ENCODE measurements at regions not wholly inside any gene's neighbourhood (a gene's known extent, or its start where the extent isn't known, plus 50 kb on each side); places are given as distances from the start of the nearest gene placed in this dataset.

- H3F3A ChIP-seq (ENCODE audit: insufficient read depth, low read length), result no peaks in the 10 kb centered on the region
- no peak overlapping the region for H3K4me3 ChIP-seq (ENCODE audit: low read depth, low read length, poor library complexity, severe bottlenecking)
Observed at GRCh38 chr3:182226995-182227394, 515.3 kb downstream of the SOX2 start.

GRCh38 chr3:182233405-182233804 is 521.7 kb downstream of the SOX2 start:
- Histone ChIP-seq H3K4me3 (ENCODE audit: low read depth, low read length, poor library complexity, severe bottlenecking) (no peak overlapping the region), H3K9ac (ENCODE audit: low read length) (no peak overlapping the region), H3F3A (ENCODE audit: insufficient read depth, low read length) (no peaks in the 10 kb centered on the region), H3K27ac (ENCODE audit: low read depth, low read length, poor library complexity, severe bottlenecking) (no peak overlapping the region), H3K36me3 (ENCODE audit: insufficient read depth, low read length) (no peaks in the 10 kb centered on the region), H3K9me3 (ENCODE audit: low read length) (no peaks in the 10 kb centered on the region), H3K4me2 (ENCODE audit: low read length) (no peak overlapping the region), H2AFZ (ENCODE audit: low read length) (no peak overlapping the region), H4K20me1 (ENCODE audit: insufficient read depth, low read length) (no peaks in the 10 kb centered on the region), H3K4me1 (ENCODE audit: insufficient read depth, low read length, severe bottlenecking) (no peaks in the 10 kb centered on the region), H3K27me3 (ENCODE audit: insufficient read depth, low read length) (no peaks in the 10 kb centered on the region), H3K79me2 (ENCODE audit: insufficient read depth, low read length) (no peaks in the 10 kb centered on the region), H3K9me2 (ENCODE audit: low read depth, low read length) (no peaks in the 10 kb centered on the region)
- no peak for TF ChIP-seq CTCF (IDR thresholded peaks at IDR 0.05; ENCODE audit: low read length)
- TF ChIP-seq EZH2 (IDR thresholded peaks at IDR 0.05; ENCODE audit: borderline replicate concordance, low read length), result no peak

More at GRCh38 chr3:182226995-182227394, 515.3 kb downstream of the SOX2 start:
- Histone ChIP-seq H4K20me1 (ENCODE audit: insufficient read depth, low read length) (no peaks in the 10 kb centered on the region), H3K4me1 (ENCODE audit: insufficient read depth, low read length, severe bottlenecking) (no peaks in the 10 kb centered on the region), H3K9ac (ENCODE audit: low read length) (no peak overlapping the region), H3K79me2 (ENCODE audit: insufficient read depth, low read length) (no peaks in the 10 kb centered on the region), H3K9me2 (ENCODE audit: low read depth, low read length) (no peaks in the 10 kb centered on the region), H3K36me3 (ENCODE audit: insufficient read depth, low read length) (no peaks in the 10 kb centered on the region), H3K27ac (ENCODE audit: low read depth, low read length, poor library complexity, severe bottlenecking) (no peak overlapping the region), H3K27me3 (ENCODE audit: insufficient read depth, low read length) (no peaks in the 10 kb centered on the region), H2AFZ (ENCODE audit: low read length) (no peak overlapping the region), H3K4me2 (ENCODE audit: low read length) (no peak overlapping the region), H3K9me3 (ENCODE audit: low read length) (no peaks in the 10 kb centered on the region)
- TF ChIP-seq CTCF (IDR thresholded peaks at IDR 0.05; ENCODE audit: low read length) (no peak), EZH2 (IDR thresholded peaks at IDR 0.05; ENCODE audit: borderline replicate concordance, low read length) (no peak)

GRCh38 chr3:182233957-182234356 is 522.2 kb downstream of the SOX2 start:
- H3K9me3 ChIP-seq (ENCODE audit: low read length), result no peaks in the 10 kb centered on the region
- H2AFZ ChIP-seq (ENCODE audit: low read length), result no peak overlapping the region
- no peaks in the 10 kb centered on the region for H3K79me2 ChIP-seq (ENCODE audit: insufficient read depth, low read length)
- no peaks in the 10 kb centered on the region for H3K4me1 ChIP-seq (ENCODE audit: insufficient read depth, low read length, severe bottlenecking)
- TF ChIP-seq CTCF (IDR thresholded peaks at IDR 0.05; ENCODE audit: low read length) (no peak), EZH2 (IDR thresholded peaks at IDR 0.05; ENCODE audit: borderline replicate concordance, low read length) (no peak)
- no peak overlapping the region for H3K27ac ChIP-seq (ENCODE audit: low read depth, low read length, poor library complexity, severe bottlenecking)
- H4K20me1 ChIP-seq (ENCODE audit: insufficient read depth, low read length), result no peaks in the 10 kb centered on the region
- H3K4me3 ChIP-seq (ENCODE audit: low read depth, low read length, poor library complexity, severe bottlenecking), result no peak overlapping the region
- H3K36me3 ChIP-seq (ENCODE audit: insufficient read depth, low read length), result no peaks in the 10 kb centered on the region
- no peaks in the 10 kb centered on the region for H3K9me2 ChIP-seq (ENCODE audit: low read depth, low read length)
- H3K4me2 ChIP-seq (ENCODE audit: low read length), result no peak overlapping the region
- no peaks in the 10 kb centered on the region for H3F3A ChIP-seq (ENCODE audit: insufficient read depth, low read length)
- no peak overlapping the region for H3K9ac ChIP-seq (ENCODE audit: low read length)
- no peaks in the 10 kb centered on the region for H3K27me3 ChIP-seq (ENCODE audit: insufficient read depth, low read length)

Measured in OCI-LY1 (cell line).